ENCODE measurements at regions not wholly inside any gene's neighbourhood (a gene's known extent, or its start where the extent isn't known, plus 50 kb on each side); places are given as distances from the start of the nearest gene placed in this dataset.

DNA sequence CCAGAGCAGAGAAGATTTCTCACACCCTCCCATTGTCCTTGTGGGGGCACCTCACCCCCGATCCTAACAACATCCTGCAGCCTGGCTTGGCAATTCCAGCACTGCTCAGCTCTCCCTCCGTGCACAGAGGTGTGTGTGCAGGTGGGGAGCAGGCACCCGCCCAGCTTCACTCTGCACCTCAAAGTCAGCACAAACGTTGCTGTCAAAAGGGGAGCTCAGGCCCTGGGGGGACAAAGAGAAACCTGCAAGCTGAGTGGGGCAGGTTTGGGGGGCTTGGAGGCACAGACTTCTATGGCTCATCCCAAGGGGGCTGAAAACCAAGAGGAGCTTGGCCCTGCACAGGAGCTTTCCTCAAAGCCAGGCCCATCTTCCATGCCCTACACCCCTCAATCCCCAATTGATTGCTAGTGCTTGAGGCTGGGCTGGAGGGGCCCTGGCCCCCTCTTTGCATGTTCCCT is 231.9 kb upstream of the TNRC6C start:
- no peaks in the 10 kb centered on the region for H3K4me1 ChIP-seq (ENCODE audit: control insufficient read depth, insufficient read depth, low read length)
- ChIA-PET POLR2A (no interaction called here), CTCF (interaction anchor here (0.6 kb wide), 1 partner anchor 155 kb away, joined by 3 read pairs; no protein-coding TSS in a partner anchor)
- no peak overlapping the region for H3K4me3 ChIP-seq (ENCODE audit: low read depth, low read length)
- H3K36me3 ChIP-seq (ENCODE audit: control insufficient read depth in 2 of 2, insufficient read depth in 1 of 2, low read length in 2 of 2) = no peaks in the 10 kb centered on the region
- no peaks in the 10 kb centered on the region for H3K9me3 ChIP-seq (ENCODE audit: control insufficient read depth, insufficient read depth, low read depth, low read length)
- H3K27ac ChIP-seq (ENCODE audit: extremely low read depth, low read depth, low read length) = no peak overlapping the region
- TF ChIP-seq WT1 (tag by site-specific recombination; IDR thresholded peaks at IDR 0.05) (no peak), PRDM1 (tag by site-specific recombination; IDR thresholded peaks at IDR 0.05) (no peak), BCL11A (tag by site-specific recombination; IDR thresholded peaks at IDR 0.05; ENCODE audit: low read depth) (no peak), MZF1 (tag by site-specific recombination; IDR thresholded peaks at IDR 0.05; ENCODE audit: borderline replicate concordance) (no peak), ZBTB48 (tag by site-specific recombination; IDR thresholded peaks at IDR 0.05) (no peak), ZNF221 (tag by site-specific recombination; IDR thresholded peaks at IDR 0.05; ENCODE audit: borderline replicate concordance) (no peak)
- TF ChIP-seq, protein P1, sequence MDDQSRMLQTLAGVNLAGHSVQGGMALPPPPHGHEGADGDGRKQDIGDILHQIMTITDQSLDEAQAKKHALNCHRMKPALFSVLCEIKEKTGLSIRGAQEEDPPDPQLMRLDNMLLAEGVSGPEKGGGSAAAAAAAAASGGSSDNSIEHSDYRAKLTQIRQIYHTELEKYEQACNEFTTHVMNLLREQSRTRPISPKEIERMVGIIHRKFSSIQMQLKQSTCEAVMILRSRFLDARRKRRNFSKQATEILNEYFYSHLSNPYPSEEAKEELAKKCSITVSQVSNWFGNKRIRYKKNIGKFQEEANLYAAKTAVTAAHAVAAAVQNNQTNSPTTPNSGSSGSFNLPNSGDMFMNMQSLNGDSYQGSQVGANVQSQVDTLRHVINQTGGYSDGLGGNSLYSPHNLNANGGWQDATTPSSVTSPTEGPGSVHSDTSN (CRISPR knock-in tag; IDR thresholded peaks at IDR 0.05) = no peak
- TF ChIP-seq, protein P2, sequence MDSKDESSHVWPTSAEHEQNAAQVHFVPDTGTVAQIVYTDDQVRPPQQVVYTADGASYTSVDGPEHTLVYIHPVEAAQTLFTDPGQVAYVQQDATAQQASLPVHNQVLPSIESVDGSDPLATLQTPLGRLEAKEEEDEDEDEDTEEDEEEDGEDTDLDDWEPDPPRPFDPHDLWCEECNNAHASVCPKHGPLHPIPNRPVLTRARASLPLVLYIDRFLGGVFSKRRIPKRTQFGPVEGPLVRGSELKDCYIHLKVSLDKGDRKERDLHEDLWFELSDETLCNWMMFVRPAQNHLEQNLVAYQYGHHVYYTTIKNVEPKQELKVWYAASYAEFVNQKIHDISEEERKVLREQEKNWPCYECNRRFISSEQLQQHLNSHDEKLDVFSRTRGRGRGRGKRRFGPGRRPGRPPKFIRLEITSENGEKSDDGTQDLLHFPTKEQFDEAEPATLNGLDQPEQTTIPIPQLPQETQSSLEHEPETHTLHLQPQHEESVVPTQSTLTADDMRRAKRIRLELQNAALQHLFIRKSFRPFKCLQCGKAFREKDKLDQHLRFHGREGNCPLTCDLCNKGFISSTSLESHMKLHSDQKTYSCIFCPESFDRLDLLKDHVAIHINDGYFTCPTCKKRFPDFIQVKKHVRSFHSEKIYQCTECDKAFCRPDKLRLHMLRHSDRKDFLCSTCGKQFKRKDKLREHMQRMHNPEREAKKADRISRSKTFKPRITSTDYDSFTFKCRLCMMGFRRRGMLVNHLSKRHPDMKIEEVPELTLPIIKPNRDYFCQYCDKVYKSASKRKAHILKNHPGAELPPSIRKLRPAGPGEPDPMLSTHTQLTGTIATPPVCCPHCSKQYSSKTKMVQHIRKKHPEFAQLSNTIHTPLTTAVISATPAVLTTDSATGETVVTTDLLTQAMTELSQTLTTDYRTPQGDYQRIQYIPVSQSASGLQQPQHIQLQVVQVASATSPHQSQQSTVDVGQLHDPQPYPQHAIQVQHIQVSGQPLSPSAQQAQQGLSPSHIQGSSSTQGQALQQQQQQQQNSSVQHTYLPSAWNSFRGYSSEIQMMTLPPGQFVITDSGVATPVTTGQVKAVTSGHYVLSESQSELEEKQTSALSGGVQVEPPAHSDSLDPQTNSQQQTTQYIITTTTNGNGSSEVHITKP (tag by site-specific recombination; IDR thresholded peaks at IDR 0.05) = no peak

DNA sequence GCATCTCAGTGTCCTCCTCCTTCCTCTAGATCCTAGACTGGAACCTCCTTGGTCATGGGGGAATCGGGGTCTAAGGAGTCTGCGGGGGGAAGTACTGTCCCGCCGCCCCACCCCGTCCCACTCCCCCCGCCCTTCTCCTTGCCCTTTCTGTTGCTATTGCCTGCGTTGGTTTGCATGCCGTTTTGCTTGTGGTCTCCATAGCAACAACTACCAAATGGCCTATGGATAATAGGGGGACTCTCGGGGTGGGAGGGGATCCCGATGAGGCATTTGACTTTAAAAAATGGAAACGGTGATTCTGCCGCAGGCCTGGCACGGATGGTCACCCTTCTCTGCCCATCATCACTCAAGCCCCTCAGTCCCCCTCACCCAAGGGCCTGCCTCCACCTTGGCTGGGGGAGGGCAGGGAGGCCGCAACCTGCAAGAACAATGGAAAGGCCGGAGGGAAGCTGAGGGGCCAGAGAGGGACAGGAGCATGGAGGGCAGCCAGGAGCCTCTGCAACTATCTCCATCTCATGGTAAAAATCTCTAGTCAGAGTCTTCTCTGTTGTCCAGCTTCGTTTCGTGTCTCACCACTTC is 231.4 kb upstream of the TNRC6C start:
- no peak overlapping the region for H3K4me3 ChIP-seq (ENCODE audit: low read depth, low read length)
- H3K27ac ChIP-seq (ENCODE audit: extremely low read depth, low read depth, low read length) = no peak overlapping the region
- ChIA-PET POLR2A (no interaction called here), CTCF (no interaction called here)
- no peaks in the 10 kb centered on the region for H3K9me3 ChIP-seq (ENCODE audit: control insufficient read depth, insufficient read depth, low read depth, low read length)
- no peak for TF ChIP-seq ZEB2 (tag by site-specific recombination; IDR thresholded peaks at IDR 0.05)
- no peaks in the 10 kb centered on the region for H3K36me3 ChIP-seq (ENCODE audit: control insufficient read depth in 2 of 2, insufficient read depth in 1 of 2, low read length in 2 of 2)
- H3K4me1 ChIP-seq (ENCODE audit: control insufficient read depth, insufficient read depth, low read length) = no peaks in the 10 kb centered on the region

DNA sequence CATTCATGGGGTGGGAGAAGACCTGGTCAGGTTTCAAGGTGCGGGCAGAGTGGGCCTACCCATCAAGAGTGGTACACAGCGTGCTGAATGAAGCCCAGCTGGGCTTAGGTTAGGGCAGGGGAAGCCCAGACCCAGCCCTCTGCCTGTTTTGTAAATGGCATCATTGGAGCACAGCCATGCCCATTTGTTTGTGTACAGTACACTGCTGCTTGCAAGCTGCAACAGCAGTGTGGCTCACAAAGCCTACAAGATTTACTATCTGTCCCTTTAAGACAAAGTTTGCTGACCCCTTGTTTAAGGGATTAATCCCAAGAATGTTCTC is 230.1 kb upstream of the TNRC6C start:
- Histone ChIP-seq H3K4me1 (ENCODE audit: control insufficient read depth, insufficient read depth, low read length) (no peaks in the 10 kb centered on the region), H3K36me3 (ENCODE audit: control insufficient read depth in 2 of 2, insufficient read depth in 1 of 2, low read length in 2 of 2) (no peaks in the 10 kb centered on the region), H3K9me3 (ENCODE audit: control insufficient read depth, insufficient read depth, low read depth, low read length) (no peaks in the 10 kb centered on the region; the same call in none of the 2 replicates), H3K4me3 (ENCODE audit: low read depth, low read length) (no peak overlapping the region), H3K27ac (ENCODE audit: extremely low read depth, low read depth, low read length) (no peak overlapping the region)
- ChIA-PET POLR2A (no interaction called here), CTCF (interaction anchor here (0.7 to 0.9 kb wide), 2 partner anchors 13 to 221 kb away, joined by 3 read pairs; no protein-coding TSS in a partner anchor)
- TF ChIP-seq ZNF791 (tag by site-specific recombination; IDR thresholded peaks at IDR 0.05) (no peak), ZNF600 (tag by site-specific recombination; IDR thresholded peaks at IDR 0.05) (no peak), KLF16 (tag by site-specific recombination; IDR thresholded peaks at IDR 0.05) (no peak)

DNA sequence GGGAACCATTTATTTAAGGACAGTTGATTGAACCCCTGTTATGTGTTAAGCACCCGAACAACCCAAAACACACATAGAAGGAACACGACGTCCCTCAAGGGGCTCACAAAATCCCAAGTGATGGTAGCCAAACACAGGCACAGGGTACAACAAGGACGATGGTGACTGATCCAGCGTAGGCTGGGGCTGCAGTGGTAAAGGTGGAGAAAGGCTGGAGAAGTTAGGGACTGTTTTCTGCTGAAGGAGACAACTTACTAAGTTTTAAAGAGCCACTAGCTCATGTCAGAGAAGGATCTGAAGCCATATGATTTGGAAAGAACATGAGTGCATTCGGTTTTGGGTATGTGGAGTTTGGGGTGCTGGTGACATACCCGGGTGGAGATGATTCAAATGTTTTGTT is 229.6 kb upstream of the TNRC6C start:
- H3K4me3 ChIP-seq (ENCODE audit: low read depth, low read length) = no peak overlapping the region
- POLR2A ChIA-PET = interaction anchor here (0.5 kb wide), 1 partner anchor 229 kb away, joined by 3 read pairs; the partner anchor contains the start of gene TNRC6C
- no peak overlapping the region for H3K27ac ChIP-seq (ENCODE audit: extremely low read depth, low read depth, low read length)
- no peak for TF ChIP-seq ZFP37 (tag by site-specific recombination; IDR thresholded peaks at IDR 0.05)
- no peak for TF ChIP-seq ZNF239 (tag by site-specific recombination; IDR thresholded peaks at IDR 0.05)
- no peak for TF ChIP-seq ZNF473 (tag by site-specific recombination; IDR thresholded peaks at IDR 0.05)
- no peak for TF ChIP-seq ZFP41 (tag by site-specific recombination; IDR thresholded peaks at IDR 0.05; ENCODE audit: borderline replicate concordance)
- no peak for TF ChIP-seq ZNF354C (tag by site-specific recombination; IDR thresholded peaks at IDR 0.05; ENCODE audit: borderline replicate concordance, low read depth)
- no peak for TF ChIP-seq ZNF629 (tag by site-specific recombination; IDR thresholded peaks at IDR 0.05)
- no peak for TF ChIP-seq ZNF707 (tag by site-specific recombination; IDR thresholded peaks at IDR 0.05)
- no peak for TF ChIP-seq SP2 (tag by site-specific recombination; IDR thresholded peaks at IDR 0.05)
- no peak for TF ChIP-seq ZNF510 (tag by site-specific recombination; IDR thresholded peaks at IDR 0.05; ENCODE audit: insufficient replicate concordance)
- no peak for TF ChIP-seq ZNF223 (tag by site-specific recombination; IDR thresholded peaks at IDR 0.05)
- no peaks in the 10 kb centered on the region for H3K4me1 ChIP-seq (ENCODE audit: control insufficient read depth, insufficient read depth, low read length)
- H3K36me3 ChIP-seq (ENCODE audit: control insufficient read depth in 2 of 2, insufficient read depth in 1 of 2, low read length in 2 of 2) = no peaks in the 10 kb centered on the region
- no peaks in the 10 kb centered on the region; the same call in none of the 2 replicates for H3K9me3 ChIP-seq (ENCODE audit: control insufficient read depth, insufficient read depth, low read depth, low read length)
- CTCF ChIA-PET = interaction anchor here (1.2 kb wide), 1 partner anchor 15 kb away, joined by 3 read pairs; no protein-coding TSS in a partner anchor
